ENCODE measurements at regions not wholly inside any gene's neighbourhood (a gene's known extent, or its start where the extent isn't known, plus 50 kb on each side); places are given as distances from the start of the nearest gene placed in this dataset.

DNA sequence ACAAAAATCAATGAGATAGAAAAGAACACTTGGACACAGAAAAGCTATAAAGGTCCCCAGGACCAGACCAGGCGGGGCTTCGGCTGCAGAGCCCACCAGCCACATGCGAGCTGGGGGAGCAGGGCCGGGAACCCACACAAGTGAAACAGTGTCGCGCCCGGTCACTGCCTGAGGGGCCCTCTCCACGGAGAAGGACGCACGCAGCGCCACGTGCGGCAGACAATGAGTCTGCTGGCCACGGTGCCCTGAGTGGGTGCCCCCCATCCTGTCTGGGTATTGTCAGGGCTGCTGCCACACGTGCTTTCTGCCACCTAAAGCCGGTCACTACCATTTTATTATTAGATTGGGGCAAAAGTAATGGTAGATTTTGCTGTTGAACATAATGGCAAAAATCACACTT lies 207.9 kb upstream of the HDAC4 start:
- TF ChIP-seq, protein P1, sequence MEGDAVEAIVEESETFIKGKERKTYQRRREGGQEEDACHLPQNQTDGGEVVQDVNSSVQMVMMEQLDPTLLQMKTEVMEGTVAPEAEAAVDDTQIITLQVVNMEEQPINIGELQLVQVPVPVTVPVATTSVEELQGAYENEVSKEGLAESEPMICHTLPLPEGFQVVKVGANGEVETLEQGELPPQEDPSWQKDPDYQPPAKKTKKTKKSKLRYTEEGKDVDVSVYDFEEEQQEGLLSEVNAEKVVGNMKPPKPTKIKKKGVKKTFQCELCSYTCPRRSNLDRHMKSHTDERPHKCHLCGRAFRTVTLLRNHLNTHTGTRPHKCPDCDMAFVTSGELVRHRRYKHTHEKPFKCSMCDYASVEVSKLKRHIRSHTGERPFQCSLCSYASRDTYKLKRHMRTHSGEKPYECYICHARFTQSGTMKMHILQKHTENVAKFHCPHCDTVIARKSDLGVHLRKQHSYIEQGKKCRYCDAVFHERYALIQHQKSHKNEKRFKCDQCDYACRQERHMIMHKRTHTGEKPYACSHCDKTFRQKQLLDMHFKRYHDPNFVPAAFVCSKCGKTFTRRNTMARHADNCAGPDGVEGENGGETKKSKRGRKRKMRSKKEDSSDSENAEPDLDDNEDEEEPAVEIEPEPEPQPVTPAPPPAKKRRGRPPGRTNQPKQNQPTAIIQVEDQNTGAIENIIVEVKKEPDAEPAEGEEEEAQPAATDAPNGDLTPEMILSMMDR (IDR thresholded peaks at IDR 0.05; ENCODE audit: low read depth, low read length, missing control alignments), result no peak
- H3K4me3 ChIP-seq (ENCODE audit: low read depth, low read length), result no peak overlapping the region
- in situ Hi-C loops (cut with HindIII; ENCODE audit: low sequenced_read_pairs), result no loop called here
- DNase-seq (ENCODE audit: low read depth), result no peak

DNA sequence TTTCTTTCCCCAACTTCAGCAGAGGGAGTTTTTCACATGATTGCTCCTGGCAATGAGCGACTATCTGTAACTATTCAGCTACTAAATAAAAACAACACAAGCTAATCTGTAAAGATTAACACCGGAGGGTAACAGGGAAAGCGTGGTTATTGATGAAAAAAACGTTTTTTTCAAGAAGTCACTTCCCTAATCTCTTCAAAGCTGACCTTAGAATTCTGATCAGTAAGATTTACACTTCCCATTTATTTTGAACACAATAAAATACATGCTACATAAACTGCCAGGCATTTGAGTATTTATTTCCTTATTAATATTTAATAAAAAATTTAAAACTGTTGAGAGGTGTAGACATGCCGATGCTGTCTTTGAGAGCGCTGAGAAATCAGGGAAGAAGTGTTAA lies 207.4 kb upstream of the HDAC4 start:
- TF ChIP-seq, protein P1 (IDR thresholded peaks at IDR 0.05; ENCODE audit: low read depth, low read length, missing control alignments), result no peak
- no peak overlapping the region for H3K4me3 ChIP-seq (ENCODE audit: low read depth, low read length)
- no peak for DNase-seq (ENCODE audit: low read depth)
- in situ Hi-C loops (cut with HindIII; ENCODE audit: low sequenced_read_pairs), result no loop called here

DNA sequence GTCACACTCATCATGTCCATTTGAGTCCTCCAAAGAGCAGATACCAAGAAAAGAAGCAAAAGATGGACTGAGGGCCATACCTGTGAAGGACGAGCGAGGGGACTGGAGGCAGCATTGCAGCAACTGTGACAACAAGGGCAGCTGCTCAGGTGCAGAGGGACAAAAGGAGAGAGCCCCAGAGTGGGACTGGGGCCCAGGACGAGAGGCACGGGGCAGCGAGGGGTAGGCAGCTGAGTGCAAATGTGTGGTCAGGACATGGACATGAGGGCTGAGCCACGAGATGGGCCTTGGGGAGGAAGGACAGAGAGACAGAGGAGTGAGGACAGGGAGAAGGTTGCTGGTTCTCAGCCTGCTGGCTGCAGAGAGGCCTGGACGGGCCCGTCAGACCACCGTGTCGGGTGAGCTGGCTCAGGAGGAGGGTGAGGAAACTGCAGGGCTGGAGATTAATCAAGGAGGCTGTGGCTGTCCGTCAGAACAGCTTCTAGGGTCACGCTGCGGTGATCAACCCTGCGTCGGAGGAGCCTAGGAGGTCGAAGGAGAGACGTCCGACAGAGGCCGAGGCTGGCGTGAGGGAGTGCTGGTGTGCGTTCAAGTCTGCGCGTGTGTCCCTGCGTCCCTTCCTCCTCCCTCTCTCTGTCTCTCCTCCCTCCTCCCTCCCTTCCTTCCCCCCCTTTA lies 206.8 kb upstream of the HDAC4 start:
- TF ChIP-seq, protein P1 (IDR thresholded peaks at IDR 0.05; ENCODE audit: low read depth, low read length, missing control alignments), result no peak
- no peak overlapping the region for H3K4me3 ChIP-seq (ENCODE audit: low read depth, low read length)
- DNase-seq (ENCODE audit: low read depth), result no peak
- in situ Hi-C loops (cut with HindIII; ENCODE audit: low sequenced_read_pairs), result no loop called here

DNA sequence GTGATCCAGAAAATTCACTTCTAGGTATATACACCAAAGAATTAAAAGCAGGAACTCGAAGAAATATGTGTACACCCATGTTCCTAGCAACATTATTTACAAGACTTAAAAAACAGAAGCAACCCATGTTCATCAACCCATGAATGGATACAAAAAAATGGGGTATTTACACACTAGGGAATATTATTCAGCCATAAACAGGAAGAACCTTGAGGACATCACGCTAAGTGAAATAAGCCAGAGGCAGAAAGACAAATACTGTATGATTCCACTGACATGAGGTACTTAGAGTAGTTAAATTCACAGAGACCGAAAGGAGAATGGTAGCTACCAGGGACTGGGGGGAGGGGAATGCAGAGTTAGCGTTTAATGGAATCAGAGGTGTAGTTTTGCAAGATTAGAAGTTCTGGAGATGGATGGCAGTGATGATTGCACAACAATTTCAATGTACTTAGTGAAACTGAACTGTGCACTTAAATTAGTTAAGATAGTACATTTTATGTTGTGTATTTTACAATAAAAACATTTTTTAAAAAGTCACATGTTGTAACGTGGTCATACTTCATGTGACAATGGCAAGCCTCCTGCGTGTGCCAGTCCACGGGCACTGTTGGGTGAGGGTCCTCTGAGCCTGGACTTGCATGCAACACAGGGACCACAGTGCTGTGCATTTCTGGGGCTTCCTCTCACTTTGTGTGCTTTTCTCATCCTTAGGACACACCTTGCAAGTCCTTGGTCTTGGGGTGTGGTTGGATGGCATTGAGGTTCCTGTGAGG lies 206.1 kb upstream of the HDAC4 start:
- TF ChIP-seq, protein P1 (IDR thresholded peaks at IDR 0.05; ENCODE audit: low read depth, low read length, missing control alignments), result no peak
- DNase-seq (ENCODE audit: low read depth), result no peak
- H3K4me3 ChIP-seq (ENCODE audit: low read depth, low read length), result no peak overlapping the region
- in situ Hi-C loops (cut with HindIII; ENCODE audit: low sequenced_read_pairs), result no loop called here

DNA sequence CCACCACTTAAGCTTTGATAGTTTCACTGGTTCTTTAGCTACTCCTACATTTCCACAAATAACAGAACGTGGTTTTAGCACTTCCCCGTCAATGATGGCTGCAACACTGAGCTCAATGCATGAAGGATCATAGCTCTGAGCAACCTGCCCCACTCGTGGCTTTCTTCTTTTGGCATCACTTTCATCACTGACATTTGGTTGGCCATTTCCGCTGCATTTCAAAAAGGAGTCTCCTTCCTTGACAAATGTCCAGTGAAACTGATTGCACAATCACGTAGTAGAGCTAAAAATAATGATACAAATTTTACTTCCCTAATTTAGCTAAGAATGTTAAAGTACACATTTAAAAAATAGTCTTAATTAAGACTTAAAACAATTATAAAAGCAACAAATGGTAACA lies 205.2 kb upstream of the HDAC4 start:
- no peak for DNase-seq (ENCODE audit: low read depth)
- in situ Hi-C loops (cut with HindIII; ENCODE audit: low sequenced_read_pairs), result no loop called here
- TF ChIP-seq, protein P1 (IDR thresholded peaks at IDR 0.05; ENCODE audit: low read depth, low read length, missing control alignments), result no peak
- H3K4me3 ChIP-seq (ENCODE audit: low read depth, low read length), result no peak overlapping the region

DNA sequence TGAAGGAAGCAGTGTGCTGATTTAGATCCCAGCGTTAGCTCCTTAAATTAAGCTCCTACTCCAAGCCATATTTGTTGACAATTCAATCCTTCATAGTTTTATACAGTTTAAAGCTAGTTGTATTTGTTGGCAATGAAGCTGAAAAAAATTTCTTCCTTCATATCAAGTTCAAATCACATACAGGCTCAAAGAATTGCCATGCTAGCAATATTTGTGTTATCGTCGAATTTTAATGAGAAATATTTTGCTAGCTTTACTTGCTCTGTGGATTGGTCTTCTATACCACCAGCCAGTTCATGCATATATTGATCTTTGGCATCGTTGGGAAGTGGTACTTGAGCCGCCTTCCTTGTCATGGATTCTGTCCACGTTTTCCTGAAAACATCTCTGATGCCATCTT lies 204.6 kb upstream of the HDAC4 start:
- no peak overlapping the region for H3K4me3 ChIP-seq (ENCODE audit: low read depth, low read length)
- no peak for DNase-seq (ENCODE audit: low read depth)
- in situ Hi-C loops (cut with HindIII; ENCODE audit: low sequenced_read_pairs), result no loop called here
- TF ChIP-seq, protein P1 (IDR thresholded peaks at IDR 0.05; ENCODE audit: low read depth, low read length, missing control alignments), result no peak
